ENCODE measurements at regions not wholly inside any gene's neighbourhood (a gene's known extent, or its start where the extent isn't known, plus 50 kb on each side); places are given as distances from the start of the nearest gene placed in this dataset.

DNA sequence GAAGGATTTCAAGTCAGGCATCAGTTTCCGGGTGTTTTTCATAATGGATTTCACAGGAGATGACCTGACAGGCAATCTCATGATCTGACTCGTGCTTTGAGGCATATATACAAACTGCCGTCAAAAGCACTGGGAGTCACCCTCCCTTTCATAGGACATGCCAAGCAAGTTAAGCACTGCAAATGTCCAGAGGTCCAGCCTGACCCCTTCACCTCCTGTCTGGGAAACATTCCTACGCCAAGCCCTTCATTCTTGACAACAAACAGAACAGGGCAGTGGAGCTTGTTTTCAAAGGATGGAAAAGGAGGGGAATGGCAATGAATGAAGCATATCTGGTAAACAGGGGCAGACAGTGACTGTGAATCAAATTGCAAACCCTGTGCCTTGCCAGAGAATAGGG is 963.6 kb downstream of the BCL11A start:
- TF ChIP-seq, protein P1, sequence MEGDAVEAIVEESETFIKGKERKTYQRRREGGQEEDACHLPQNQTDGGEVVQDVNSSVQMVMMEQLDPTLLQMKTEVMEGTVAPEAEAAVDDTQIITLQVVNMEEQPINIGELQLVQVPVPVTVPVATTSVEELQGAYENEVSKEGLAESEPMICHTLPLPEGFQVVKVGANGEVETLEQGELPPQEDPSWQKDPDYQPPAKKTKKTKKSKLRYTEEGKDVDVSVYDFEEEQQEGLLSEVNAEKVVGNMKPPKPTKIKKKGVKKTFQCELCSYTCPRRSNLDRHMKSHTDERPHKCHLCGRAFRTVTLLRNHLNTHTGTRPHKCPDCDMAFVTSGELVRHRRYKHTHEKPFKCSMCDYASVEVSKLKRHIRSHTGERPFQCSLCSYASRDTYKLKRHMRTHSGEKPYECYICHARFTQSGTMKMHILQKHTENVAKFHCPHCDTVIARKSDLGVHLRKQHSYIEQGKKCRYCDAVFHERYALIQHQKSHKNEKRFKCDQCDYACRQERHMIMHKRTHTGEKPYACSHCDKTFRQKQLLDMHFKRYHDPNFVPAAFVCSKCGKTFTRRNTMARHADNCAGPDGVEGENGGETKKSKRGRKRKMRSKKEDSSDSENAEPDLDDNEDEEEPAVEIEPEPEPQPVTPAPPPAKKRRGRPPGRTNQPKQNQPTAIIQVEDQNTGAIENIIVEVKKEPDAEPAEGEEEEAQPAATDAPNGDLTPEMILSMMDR (IDR thresholded peaks at IDR 0.05; ENCODE audit: poor library complexity, severe bottlenecking): no peak
- no peak for TF ChIP-seq POLR2AphosphoS5 (IDR thresholded peaks at IDR 0.05)
- no peak for TF ChIP-seq EZH2 (IDR thresholded peaks at IDR 0.05; ENCODE audit: borderline replicate concordance, insufficient read depth, low read length, poor library complexity, severe bottlenecking)
- no peak for TF ChIP-seq SMC3 (conservative IDR thresholded peaks at IDR 0.05; ENCODE audit: poor library complexity)
- TF ChIP-seq EP300 (conservative IDR thresholded peaks at IDR 0.05; ENCODE audit: poor library complexity, severe bottlenecking): peak; percentile 78
- no peak for TF ChIP-seq RAD21 (conservative IDR thresholded peaks at IDR 0.05)
- no peak for TF ChIP-seq TAF1 (IDR thresholded peaks at IDR 0.05; ENCODE audit: low read depth)
